NT2/D1 (cell line): ENCODE measurements at regions not wholly inside any gene's neighbourhood (a gene's known extent, or its start where the extent isn't known, plus 50 kb on each side); places are given as distances from the start of the nearest gene placed in this dataset.

Source experiments
- DNase-seq: peaks from one replicate; pipeline ENCODE4 v3.0.0-alpha.2; 2011; ENCODE audit warnings: low read depth, low spot score
- H3K27me3 ChIP-seq: 2 replicates; pipeline ENCODE4 v1.6.0; 2011; ENCODE audit warnings: mild to moderate bottlenecking; ENCODE audit not compliant: insufficient read length, insufficient read depth
- H3K36me3 ChIP-seq: 2 replicates; pipeline ENCODE4 v1.6.1; 2011; ENCODE audit warnings: mild to moderate bottlenecking, low read length, mixed read lengths; ENCODE audit not compliant: insufficient read depth, insufficient read length
- H3K4me1 ChIP-seq: 2 replicates; pipeline ENCODE4 v1.5.1; 2011; ENCODE audit not compliant: insufficient read depth, insufficient read length
- H3K4me3 ChIP-seq: 2 replicates; pipeline ENCODE4 v1.5.1; 2011; ENCODE audit warnings: low read depth; ENCODE audit not compliant: insufficient read length
- H3K9ac ChIP-seq: 2 replicates; pipeline ENCODE4 v1.6.0; 2011; ENCODE audit warnings: low read depth; ENCODE audit not compliant: insufficient read length
- H3K9me3 ChIP-seq: 2 replicates; pipeline ENCODE4 v1.5.1; 2011; ENCODE audit warnings: mild to moderate bottlenecking, low read length; ENCODE audit not compliant: insufficient read depth
- SUZ12 ChIP-seq: IDR thresholded peaks from 2 replicates; pipeline ENCODE4 v1.6.1; 2011; ENCODE audit not compliant: insufficient read length, insufficient read depth; ENCODE audit errors: extremely low read depth
- YY1 ChIP-seq: IDR thresholded peaks from 2 replicates; pipeline ENCODE4 v1.6.1; 2011; ENCODE audit not compliant: insufficient read length, insufficient read depth
- ZNF274 ChIP-seq: IDR thresholded peaks from 2 replicates; pipeline ENCODE4 v1.6.1; 2011; ENCODE audit warnings: mild to moderate bottlenecking, low read depth, low read length

GRCh38 chr2:145043399-145043834 is 523.5 kb upstream of the ZEB2 start:
- Histone ChIP-seq H3K27me3 (no peaks in the 10 kb centered on the region), H3K9ac (no peak overlapping the region), H3K36me3 (no peaks in the 10 kb centered on the region), H3K4me1 (no peaks in the 10 kb centered on the region), H3K9me3 (no peaks in the 10 kb centered on the region), H3K4me3 (no peak overlapping the region)
- no peak for TF ChIP-seq SUZ12
- TF ChIP-seq YY1, result no peak
- TF ChIP-seq ZNF274, result no peak
- no peak for DNase-seq

- TF ChIP-seq YY1 (no peak), ZNF274 (no peak), SUZ12 (no peak)
- Histone ChIP-seq H3K9ac (no peak overlapping the region), H3K9me3 (no peaks in the 10 kb centered on the region), H3K4me1 (no peaks in the 10 kb centered on the region), H3K36me3 (no peaks in the 10 kb centered on the region), H3K27me3 (no peaks in the 10 kb centered on the region), H3K4me3 (no peak overlapping the region)
- no peak for DNase-seq
These were observed 521.8 kb upstream of the ZEB2 start for GRCh38 chr2:145041706-145042105.

GRCh38 chr2:145040433-145040832 is 520.5 kb upstream of the ZEB2 start:
- no peaks in the 10 kb centered on the region for H3K27me3 ChIP-seq
- TF ChIP-seq ZNF274 (no peak), YY1 (no peak), SUZ12 (no peak)
- H3K36me3 ChIP-seq, result no peaks in the 10 kb centered on the region
- no peak overlapping the region for H3K9ac ChIP-seq
- no peaks in the 10 kb centered on the region for H3K9me3 ChIP-seq
- no peak for DNase-seq
- no peak overlapping the region for H3K4me3 ChIP-seq
- no peaks in the 10 kb centered on the region for H3K4me1 ChIP-seq

GRCh38 chr2:145038041-145038525 is 518.2 kb upstream of the ZEB2 start:
- Histone ChIP-seq H3K9ac (no peak overlapping the region), H3K4me1 (no peaks in the 10 kb centered on the region), H3K4me3 (no peak overlapping the region), H3K27me3 (no peaks in the 10 kb centered on the region), H3K36me3 (no peaks in the 10 kb centered on the region), H3K9me3 (no peaks in the 10 kb centered on the region)
- DNase-seq, result no peak
- no peak for TF ChIP-seq ZNF274
- no peak for TF ChIP-seq SUZ12
- no peak for TF ChIP-seq YY1

- no peak for DNase-seq
- H3K9me3 ChIP-seq, result no peaks in the 10 kb centered on the region
- no peaks in the 10 kb centered on the region for H3K36me3 ChIP-seq
- H3K4me1 ChIP-seq, result no peaks in the 10 kb centered on the region
- H3K27me3 ChIP-seq, result no peaks in the 10 kb centered on the region
- H3K4me3 ChIP-seq, result no peak overlapping the region
- H3K9ac ChIP-seq, result no peak overlapping the region
- TF ChIP-seq ZNF274, result no peak
- no peak for TF ChIP-seq SUZ12
- no peak for TF ChIP-seq YY1
These were observed 516.6 kb upstream of the ZEB2 start for GRCh38 chr2:145036421-145037011.

GRCh38 chr2:145034511-145034910 is 514.6 kb upstream of the ZEB2 start:
- Histone ChIP-seq H3K9ac (no peak overlapping the region), H3K4me1 (no peaks in the 10 kb centered on the region), H3K4me3 (no peak overlapping the region), H3K9me3 (no peaks in the 10 kb centered on the region), H3K36me3 (no peaks in the 10 kb centered on the region), H3K27me3 (no peaks in the 10 kb centered on the region)
- no peak for TF ChIP-seq ZNF274
- TF ChIP-seq YY1, result no peak
- TF ChIP-seq SUZ12, result no peak
- no peak for DNase-seq

- no peaks in the 10 kb centered on the region for H3K9me3 ChIP-seq
- H3K36me3 ChIP-seq, result no peaks in the 10 kb centered on the region
- no peak for TF ChIP-seq SUZ12
- H3K4me3 ChIP-seq, result no peak overlapping the region
- no peak overlapping the region for H3K9ac ChIP-seq
- H3K4me1 ChIP-seq, result no peaks in the 10 kb centered on the region
- no peak for DNase-seq
- H3K27me3 ChIP-seq, result no peaks in the 10 kb centered on the region
These were observed 513.5 kb upstream of the ZEB2 start for GRCh38 chr2:145033438-145033837.

GRCh38 chr2:145032791-145033190 is 512.9 kb upstream of the ZEB2 start:
- Histone ChIP-seq H3K4me1 (no peaks in the 10 kb centered on the region), H3K9me3 (no peaks in the 10 kb centered on the region), H3K4me3 (no peak overlapping the region), H3K27me3 (no peaks in the 10 kb centered on the region), H3K9ac (no peak overlapping the region), H3K36me3 (no peaks in the 10 kb centered on the region)
- no peak for DNase-seq
- TF ChIP-seq SUZ12, result no peak
- TF ChIP-seq ZNF274, result no peak
- TF ChIP-seq YY1, result no peak
